Suprapubic skin (tissue), 4 donors: ENCODE measurements at regions not wholly inside any gene's neighbourhood (a gene's known extent, or its start where the extent isn't known, plus 50 kb on each side); places are given as distances from the start of the nearest gene placed in this dataset.

ENCODE experiments used
- DNase-seq, 2 donors: peaks; one replicate each; pipeline ENCODE4 v3.0.0-alpha.2; 2019; ENCODE audit warnings: low spot score in 2 of 2
- H3K27ac ChIP-seq: fragments of 200-600 bp; sonication (generic); one replicate; pipeline ENCODE4 v1.5.1; 2019
- H3K27me3 ChIP-seq: fragments of 200-600 bp; sonication (generic); one replicate; pipeline ENCODE4 v1.5.1; 2019
- H3K36me3 ChIP-seq: fragments of 200-600 bp; sonication (generic); one replicate; pipeline ENCODE4 v1.5.1; 2019
- H3K4me1 ChIP-seq: fragments of 200-600 bp; sonication (generic); one replicate; pipeline ENCODE4 v1.5.1; 2019
- H3K4me3 ChIP-seq: fragments of 200-600 bp; sonication (generic); one replicate; pipeline ENCODE4 v1.5.1; 2019; ENCODE audit warnings: mild to moderate bottlenecking
- H3K9me3 ChIP-seq: fragments of 200-600 bp; sonication (generic); one replicate; pipeline ENCODE4 v1.5.1; 2019
- CTCF ChIP-seq, 2 donors: fragments of 200-600 bp in 1 of 2; fragments of 450-650 bp in 1 of 2; sonication (generic) in 1 of 2; IDR thresholded peaks; one replicate each; pipeline ENCODE4 v1.5.1; 2016 to 2019; ENCODE audit warnings: antibody characterized with exemption in 2 of 2, mild to moderate bottlenecking in 1 of 2, moderate library complexity in 1 of 2
- EP300 ChIP-seq: sonication (generic); formaldehyde crosslinking; IDR thresholded peaks from one replicate; pipeline ENCODE4 v1.6.1; 2017; ENCODE audit warnings: antibody characterized with exemption
- POLR2A ChIP-seq, 2 donors: fragments of 450-650 bp; IDR thresholded peaks; one replicate each; pipeline ENCODE4 v1.6.1; 2017; ENCODE audit warnings: antibody characterized with exemption in 2 of 2, mild to moderate bottlenecking in 2 of 2, moderate library complexity in 2 of 2
- POLR2AphosphoS5 ChIP-seq, 3 donors: sonication (generic); formaldehyde crosslinking; IDR thresholded peaks; one replicate each; pipeline ENCODE4 v1.6.1; 2017; ENCODE audit warnings: antibody characterized with exemption in 3 of 3
- WGBS: methylation state at CpG from one replicate; pipeline ENCODE4 v1.1.5; 2018; 5-methylcytosine and 5-hydroxymethylcytosine counted together

GRCh38 chr12:61879229-61879628 lies 381.0 kb upstream of the USP15 start:
- TF ChIP-seq CTCF (IDR thresholded peaks at IDR 0.05) (no peak), EP300 (no peak), POLR2A (IDR thresholded peaks at IDR 0.05) (no peak), POLR2AphosphoS5 (IDR thresholded peaks at IDR 0.05) (no peak)
- Histone ChIP-seq H3K27ac (no peak overlapping the region), H3K9me3 (no peaks in the 10 kb centered on the region), H3K4me3 (no peak overlapping the region), H3K36me3 (no peaks in the 10 kb centered on the region), H3K4me1 (no peaks in the 10 kb centered on the region), H3K27me3 (no peaks in the 10 kb centered on the region)
- DNase-seq, result no peak
- 94% methylated on average over 5 of the region's 9 CpGs for WGBS

GRCh38 chr12:61880186-61880585 lies 380.0 kb upstream of the USP15 start:
- WGBS, result 77% methylated on average over 4 of the region's 7 CpGs
- no peak for DNase-seq
- no peak overlapping the region for H3K4me3 ChIP-seq
- H3K27me3 ChIP-seq, result no peaks in the 10 kb centered on the region
- no peak for TF ChIP-seq POLR2AphosphoS5 (IDR thresholded peaks at IDR 0.05)
- no peak for TF ChIP-seq POLR2A (IDR thresholded peaks at IDR 0.05)
- no peak for TF ChIP-seq EP300
- TF ChIP-seq CTCF (IDR thresholded peaks at IDR 0.05), result no peak
- H3K27ac ChIP-seq, result no peak overlapping the region
- H3K36me3 ChIP-seq, result no peaks in the 10 kb centered on the region
- no peaks in the 10 kb centered on the region for H3K9me3 ChIP-seq
- H3K4me1 ChIP-seq, result no peaks in the 10 kb centered on the region

GRCh38 chr12:61891632-61892031 lies 368.6 kb upstream of the USP15 start:
- TF ChIP-seq EP300 (no peak), POLR2A (IDR thresholded peaks at IDR 0.05) (no peak), POLR2AphosphoS5 (IDR thresholded peaks at IDR 0.05) (no peak), CTCF (IDR thresholded peaks at IDR 0.05) (no peak)
- no peak overlapping the region for H3K27ac ChIP-seq
- no peaks in the 10 kb centered on the region for H3K27me3 ChIP-seq
- peaks cover 3% of the 10 kb centered on the region for H3K9me3 ChIP-seq
- no peak overlapping the region for H3K4me3 ChIP-seq
- 36% methylated on average over 1 of the region's 1 CpG for WGBS
- H3K4me1 ChIP-seq, result no peaks in the 10 kb centered on the region
- no peak for DNase-seq
- no peaks in the 10 kb centered on the region for H3K36me3 ChIP-seq

GRCh38 chr12:61894168-61894567 lies 366.0 kb upstream of the USP15 start:
- TF ChIP-seq POLR2A (IDR thresholded peaks at IDR 0.05) (no peak), EP300 (no peak), CTCF (IDR thresholded peaks at IDR 0.05) (no peak), POLR2AphosphoS5 (IDR thresholded peaks at IDR 0.05) (no peak)
- 77% methylated on average over 1 of the region's 1 CpG for WGBS
- Histone ChIP-seq H3K36me3 (no peaks in the 10 kb centered on the region), H3K27me3 (no peaks in the 10 kb centered on the region), H3K4me3 (no peak overlapping the region), H3K9me3 (peaks cover 3% of the 10 kb centered on the region), H3K27ac (no peak overlapping the region), H3K4me1 (no peaks in the 10 kb centered on the region)
- DNase-seq, result no peak

- no peak for TF ChIP-seq EP300
- no peak for TF ChIP-seq POLR2A (IDR thresholded peaks at IDR 0.05)
- TF ChIP-seq POLR2AphosphoS5 (IDR thresholded peaks at IDR 0.05), result no peak
- H3K36me3 ChIP-seq, result no peaks in the 10 kb centered on the region
Measured at GRCh38 chr12:61896436-61896835, 363.8 kb upstream of the USP15 start.

GRCh38 chr12:61902403-61902802 lies 357.8 kb upstream of the USP15 start:
- H3K9me3 ChIP-seq, result no peaks in the 10 kb centered on the region
- no peaks in the 10 kb centered on the region for H3K4me1 ChIP-seq
- no peaks in the 10 kb centered on the region for H3K36me3 ChIP-seq
- 79% methylated on average over 1 of the region's 1 CpG for WGBS
- H3K4me3 ChIP-seq, result no peak overlapping the region
- H3K27me3 ChIP-seq, result no peaks in the 10 kb centered on the region
- TF ChIP-seq EP300 (no peak), POLR2A (IDR thresholded peaks at IDR 0.05) (no peak), CTCF (IDR thresholded peaks at IDR 0.05) (no peak), POLR2AphosphoS5 (IDR thresholded peaks at IDR 0.05) (no peak)
- DNase-seq, result no peak
- H3K27ac ChIP-seq, result no peak overlapping the region

More at GRCh38 chr12:61896436-61896835, 363.8 kb upstream of the USP15 start:
- H3K9me3 ChIP-seq, result no peaks in the 10 kb centered on the region
- no peak overlapping the region for H3K4me3 ChIP-seq
- H3K27ac ChIP-seq, result no peak overlapping the region
- no peaks in the 10 kb centered on the region for H3K4me1 ChIP-seq
- H3K27me3 ChIP-seq, result no peaks in the 10 kb centered on the region
- DNase-seq, result no peak
